SU-DHL-6 (cell line): ENCODE measurements at regions not wholly inside any gene's neighbourhood (a gene's known extent, or its start where the extent isn't known, plus 50 kb on each side); places are given as distances from the start of the nearest gene placed in this dataset.

Experiments used
- EZH2phosphoT487 ChIP-seq: fragments of 200-600 bp; sonication (generic), shearing (Covaris generic); conservative IDR thresholded peaks from 2 replicates; pipeline ENCODE4 v1.6.1; 2018; ENCODE audit warnings: mild to moderate bottlenecking, antibody characterized with exemption, low read length, moderate library complexity, mixed read lengths
- TF ChIP-seq, protein P1 (sequence below): fragments of 200-600 bp; sonication (generic); IDR thresholded peaks from one replicate; pipeline ENCODE4 v1.5.1; 2017; ENCODE audit warnings: antibody characterized with exemption, mild to moderate bottlenecking, low read length, moderate library complexity; ENCODE audit not compliant: insufficient read depth, poor library complexity, severe bottlenecking

- TF ChIP-seq, protein P1, sequence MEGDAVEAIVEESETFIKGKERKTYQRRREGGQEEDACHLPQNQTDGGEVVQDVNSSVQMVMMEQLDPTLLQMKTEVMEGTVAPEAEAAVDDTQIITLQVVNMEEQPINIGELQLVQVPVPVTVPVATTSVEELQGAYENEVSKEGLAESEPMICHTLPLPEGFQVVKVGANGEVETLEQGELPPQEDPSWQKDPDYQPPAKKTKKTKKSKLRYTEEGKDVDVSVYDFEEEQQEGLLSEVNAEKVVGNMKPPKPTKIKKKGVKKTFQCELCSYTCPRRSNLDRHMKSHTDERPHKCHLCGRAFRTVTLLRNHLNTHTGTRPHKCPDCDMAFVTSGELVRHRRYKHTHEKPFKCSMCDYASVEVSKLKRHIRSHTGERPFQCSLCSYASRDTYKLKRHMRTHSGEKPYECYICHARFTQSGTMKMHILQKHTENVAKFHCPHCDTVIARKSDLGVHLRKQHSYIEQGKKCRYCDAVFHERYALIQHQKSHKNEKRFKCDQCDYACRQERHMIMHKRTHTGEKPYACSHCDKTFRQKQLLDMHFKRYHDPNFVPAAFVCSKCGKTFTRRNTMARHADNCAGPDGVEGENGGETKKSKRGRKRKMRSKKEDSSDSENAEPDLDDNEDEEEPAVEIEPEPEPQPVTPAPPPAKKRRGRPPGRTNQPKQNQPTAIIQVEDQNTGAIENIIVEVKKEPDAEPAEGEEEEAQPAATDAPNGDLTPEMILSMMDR: no peak
- no peak for TF ChIP-seq EZH2phosphoT487
Observed at GRCh38 chr6:15816661-15817060, 153.8 kb upstream of the DTNBP1 start.
